Psoas muscle (tissue), 7 donors: ENCODE measurements at regions not wholly inside any gene's neighbourhood (a gene's known extent, or its start where the extent isn't known, plus 50 kb on each side); places are given as distances from the start of the nearest gene placed in this dataset.

Source experiments
- ATAC-seq, 4 donors: fragments of 200-7000 bp; cut with Tn5 transposase; one replicate each; pipeline ENCODE4 v1.9.1; 2020; ENCODE audit warnings: moderate library complexity in 3 of 4, mild to moderate bottlenecking in 2 of 4
- DNase-seq, 2 donors: peaks; one replicate each; pipeline ENCODE4 v3.0.0-alpha.2; 2020
- H3K27ac ChIP-seq: fragments of 200-600 bp; one replicate; pipeline ENCODE4 v1.8.0; 2022
- H3K27me3 ChIP-seq, 3 donors: fragments of 200-600 bp in 1 of 3; one replicate each; pipeline versions ENCODE4 v1.6.1 to v1.8.0; 2013 to 2022; ENCODE audit warnings: low read length in 2 of 3, mild to moderate bottlenecking in 2 of 3, moderate library complexity in 1 of 3; ENCODE audit not compliant: insufficient read depth in 3 of 3
- H3K36me3 ChIP-seq, 2 donors: fragments of 200-600 bp in 1 of 2; one replicate each; pipeline versions ENCODE4 v1.6.1 to v1.8.0; 2013 to 2022; ENCODE audit warnings: low read depth in 1 of 2, mild to moderate bottlenecking in 1 of 2, moderate library complexity in 1 of 2; ENCODE audit not compliant: insufficient read depth in 1 of 2
- H3K4me1 ChIP-seq: fragments of 200-600 bp; one replicate; pipeline ENCODE4 v1.8.0; 2022
- H3K4me3 ChIP-seq: fragments of 200-600 bp; one replicate; pipeline ENCODE4 v1.8.0; 2022; ENCODE audit warnings: mild to moderate bottlenecking
- H3K9me3 ChIP-seq: fragments of 200-600 bp; one replicate; pipeline ENCODE4 v1.8.0; 2022
- CTCF ChIP-seq: fragments of 200-600 bp; IDR thresholded peaks from one replicate; pipeline ENCODE4 v1.8.0; 2022; ENCODE audit warnings: antibody characterized with exemption
- WGBS, 3 donors: extraction: QIAGEN DNeasy Blood & Tissue Kit; methylation state at CpG; one replicate each; pipeline versions ENCODE4 v1.1.6 to v1.1.7; 2013; 5-methylcytosine and 5-hydroxymethylcytosine counted together
- intact Hi-C, 2 donors: fragments of 100-400 bp; cut with DNase I; formaldehyde crosslinking; loops; one replicate each; pipeline versions ENCODE4 v1.11.0 to v1.14.2; 2022
- donor health status: healthy with polysubstance abuse.
- donor health status: DM: no; HTN: no; CAD: no; lungs with moderate emphysema.
- donor health status: Bipolar disorder and iron deficiency.
- donor health status: healthy.
- donor health status: DM: yes; HTN: yes; CAD: no.
- donor health status: DM: no; HTN: no; CAD: no.
- donor health status: DM: yes; HTN: yes; CAD: no.

GRCh38 chr6:153944201-153944600 lies 94.8 kb upstream of the OPRM1 start:
- Histone ChIP-seq H3K9me3 (no peaks in the 10 kb centered on the region), H3K27me3 (no peaks in the 10 kb centered on the region), H3K4me1 (no peaks in the 10 kb centered on the region), H3K27ac (no peak overlapping the region), H3K4me3 (no peak overlapping the region), H3K36me3 (no peaks in the 10 kb centered on the region)
- ATAC-seq (no peak), DNase-seq (no peak)
- 50 to 52% (median 51%) methylated on average over 3 of the region's 3 CpGs for WGBS, 3 donors
- intact Hi-C loops, result no loop called here
- TF ChIP-seq CTCF, result no peak

GRCh38 chr6:153942361-153942760 lies 96.7 kb upstream of the OPRM1 start:
- 69 to 76% (median 72%) methylated on average over 1 of the region's 1 CpG for WGBS, 3 donors
- Histone ChIP-seq H3K4me1 (no peaks in the 10 kb centered on the region), H3K27me3 (no peaks in the 10 kb centered on the region), H3K9me3 (no peaks in the 10 kb centered on the region), H3K27ac (no peak overlapping the region), H3K36me3 (no peaks in the 10 kb centered on the region), H3K4me3 (no peak overlapping the region)
- no peak for DNase-seq
- no peak for TF ChIP-seq CTCF
- intact Hi-C loops, result no loop called here
- no peak for ATAC-seq

GRCh38 chr6:153941768-153942167 lies 97.3 kb upstream of the OPRM1 start:
- intact Hi-C loops, result no loop called here
- 19 to 46% (median 33%) methylated on average over 2 of the region's 2 CpGs for WGBS, 3 donors
- DNase-seq (no peak), ATAC-seq (no peak)
- TF ChIP-seq CTCF, result no peak
- no peaks in the 10 kb centered on the region for H3K4me1 ChIP-seq
- no peak overlapping the region for H3K27ac ChIP-seq
- no peaks in the 10 kb centered on the region for H3K9me3 ChIP-seq
- H3K4me3 ChIP-seq, result no peak overlapping the region
- H3K36me3 ChIP-seq, result no peaks in the 10 kb centered on the region
- H3K27me3 ChIP-seq, result no peaks in the 10 kb centered on the region

GRCh38 chr6:153938876-153939275 lies 100.2 kb upstream of the OPRM1 start:
- Histone ChIP-seq H3K36me3 (no peaks in the 10 kb centered on the region), H3K4me1 (no peaks in the 10 kb centered on the region), H3K9me3 (no peaks in the 10 kb centered on the region), H3K27me3 (no peaks in the 10 kb centered on the region), H3K4me3 (no peak overlapping the region), H3K27ac (no peak overlapping the region)
- no peak for ATAC-seq
- no peak for TF ChIP-seq CTCF
- no peak for DNase-seq
- intact Hi-C loops, result no loop called here
- 73 to 75% (median 74%) methylated on average over 10 of the region's 10 CpGs for WGBS, 3 donors

- Histone ChIP-seq H3K36me3 (no peaks in the 10 kb centered on the region), H3K9me3 (no peaks in the 10 kb centered on the region), H3K4me3 (no peak overlapping the region), H3K4me1 (no peaks in the 10 kb centered on the region), H3K27ac (no peak overlapping the region), H3K27me3 (no peaks in the 10 kb centered on the region)
- DNase-seq (no peak), ATAC-seq (no peak)
- TF ChIP-seq CTCF, result no peak
- WGBS, 3 donors, result 66 to 79% (median 76%) methylated on average over 3 of the region's 3 CpGs
- intact Hi-C loops, result no loop called here
These were observed 107.6 kb upstream of the OPRM1 start for GRCh38 chr6:153931431-153931830.
